ENCODE measurements at regions not wholly inside any gene's neighbourhood (a gene's known extent, or its start where the extent isn't known, plus 50 kb on each side); places are given as distances from the start of the nearest gene placed in this dataset.

- H3K4me3 ChIP-seq (ENCODE audit: extremely low read depth, insufficient read depth, low read length, poor library complexity, severe bottlenecking), result no peak overlapping the region
- WGBS, 2 experiments (ENCODE audit: insufficient coverage in 2 of 2), result 94% methylated on average over 8 of the region's 8 CpGs
- H3K4me1 ChIP-seq (ENCODE audit: control insufficient read depth, insufficient read depth, low read length, poor library complexity, severe bottlenecking), result peaks cover 20% of the 10 kb centered on the region
- no peak overlapping the region for H3K27ac ChIP-seq (ENCODE audit: low read depth, low read length, severe bottlenecking)
- H3K9me3 ChIP-seq (ENCODE audit: control insufficient read depth, low read length), result no peaks in the 10 kb centered on the region
- no peaks in the 10 kb centered on the region for H3K36me3 ChIP-seq (ENCODE audit: control insufficient read depth, insufficient read depth, low read length)
Measured at GRCh38 chr6:44634321-44634720, 246.8 kb downstream of the CDC5L start.

DNA sequence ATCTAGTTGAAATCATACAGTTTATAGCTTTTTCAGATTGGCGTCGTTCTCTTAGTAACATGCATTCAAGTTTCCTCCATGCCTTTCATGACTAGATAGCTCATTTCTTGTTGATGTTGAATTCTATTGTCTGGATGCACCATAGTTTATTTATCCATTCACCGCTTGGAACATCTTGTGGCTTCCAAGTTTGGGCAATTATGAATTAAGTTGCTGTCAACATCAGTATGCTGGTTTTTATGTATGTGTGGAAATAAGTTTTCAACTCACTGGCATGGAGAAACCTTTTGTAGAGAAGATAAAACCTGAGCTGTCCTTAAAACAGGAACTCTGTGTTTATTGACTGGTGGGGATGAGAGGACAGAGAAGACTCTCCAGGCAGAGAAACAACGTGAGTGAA lies 248.0 kb downstream of the CDC5L start:
- whole genome bisulfite sequencing, 2 experiments (ENCODE audit: insufficient coverage in 2 of 2), result 100% methylated on average over 1 to 4 of the region's 4 CpGs
- no peaks in the 10 kb centered on the region for H3K36me3 ChIP-seq (ENCODE audit: control insufficient read depth, insufficient read depth, low read length)
- peaks cover 16% of the 10 kb centered on the region for H3K4me1 ChIP-seq (ENCODE audit: control insufficient read depth, insufficient read depth, low read length, poor library complexity, severe bottlenecking)
- no peak overlapping the region for H3K4me3 ChIP-seq (ENCODE audit: extremely low read depth, insufficient read depth, low read length, poor library complexity, severe bottlenecking)
- H3K9me3 ChIP-seq (ENCODE audit: control insufficient read depth, low read length), result no peaks in the 10 kb centered on the region
- H3K27ac ChIP-seq (ENCODE audit: low read depth, low read length, severe bottlenecking), result no peak overlapping the region

DNA sequence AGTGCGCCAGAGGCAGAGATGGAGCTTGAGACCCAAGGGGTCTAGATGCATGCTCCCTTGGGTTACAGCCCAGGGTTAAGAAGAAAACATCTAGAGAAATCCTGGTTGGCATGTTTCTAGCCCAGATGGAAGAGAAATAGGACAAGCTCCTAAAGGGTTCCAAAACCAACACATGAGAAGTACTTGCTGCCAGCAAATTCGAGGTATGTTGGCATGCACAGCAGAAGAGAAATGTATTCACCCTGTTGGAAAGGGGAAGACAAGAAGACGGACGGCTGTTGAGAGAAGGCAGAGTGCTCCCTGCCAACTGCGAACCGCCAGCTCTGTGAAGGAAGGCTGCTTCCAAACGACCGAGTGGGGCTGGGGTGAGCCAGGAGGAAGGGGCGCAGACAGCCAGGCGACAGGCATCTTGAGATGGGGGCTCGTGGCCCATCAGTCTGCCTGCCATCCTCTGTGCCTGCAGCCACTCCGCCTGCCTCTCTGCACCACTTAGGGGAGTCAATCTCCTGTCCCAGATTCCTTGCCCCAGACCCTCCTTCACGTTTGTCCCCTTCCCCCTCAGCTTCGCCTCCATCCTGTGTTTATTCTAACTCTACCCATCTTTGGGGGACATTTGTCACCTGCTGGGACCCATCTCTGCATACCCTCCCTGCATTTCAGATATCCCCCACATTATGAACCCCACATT lies 249.2 kb downstream of the CDC5L start:
- WGBS, 2 experiments (ENCODE audit: insufficient coverage in 2 of 2), result 86 to 89% methylated on average over 11 to 12 of the region's 14 CpGs
- no peaks in the 10 kb centered on the region for H3K9me3 ChIP-seq (ENCODE audit: control insufficient read depth, low read length)
- peaks cover 4% of the 10 kb centered on the region for H3K4me1 ChIP-seq (ENCODE audit: control insufficient read depth, insufficient read depth, low read length, poor library complexity, severe bottlenecking)
- no peaks in the 10 kb centered on the region for H3K36me3 ChIP-seq (ENCODE audit: control insufficient read depth, insufficient read depth, low read length)
- no peak overlapping the region for H3K4me3 ChIP-seq (ENCODE audit: extremely low read depth, insufficient read depth, low read length, poor library complexity, severe bottlenecking)
- no peak overlapping the region for H3K27ac ChIP-seq (ENCODE audit: low read depth, low read length, severe bottlenecking)

- Histone ChIP-seq H3K9me3 (ENCODE audit: control insufficient read depth, low read length) (no peaks in the 10 kb centered on the region), H3K4me3 (ENCODE audit: extremely low read depth, insufficient read depth, low read length, poor library complexity, severe bottlenecking) (no peak overlapping the region), H3K27ac (ENCODE audit: low read depth, low read length, severe bottlenecking) (no peak overlapping the region), H3K36me3 (ENCODE audit: control insufficient read depth, insufficient read depth, low read length) (no peaks in the 10 kb centered on the region), H3K4me1 (ENCODE audit: control insufficient read depth, insufficient read depth, low read length, poor library complexity, severe bottlenecking) (no peaks in the 10 kb centered on the region)
- WGBS, 2 experiments (ENCODE audit: insufficient coverage in 2 of 2), result 89 to 90% methylated on average over 7 to 8 of the region's 10 CpGs
Measured at GRCh38 chr6:44641344-44642031, 254.0 kb downstream of the CDC5L start.

GRCh38 chr6:44642349-44642748 lies 254.8 kb downstream of the CDC5L start:
- no peak overlapping the region for H3K27ac ChIP-seq (ENCODE audit: low read depth, low read length, severe bottlenecking)
- H3K4me3 ChIP-seq (ENCODE audit: extremely low read depth, insufficient read depth, low read length, poor library complexity, severe bottlenecking), result no peak overlapping the region
- no peaks in the 10 kb centered on the region for H3K4me1 ChIP-seq (ENCODE audit: control insufficient read depth, insufficient read depth, low read length, poor library complexity, severe bottlenecking)
- 86% methylated on average over 1 of the region's 1 CpG; no CpG with 5 or more reads in 1 of the 2 experiments for WGBS, 2 experiments (ENCODE audit: insufficient coverage in 2 of 2)
- no peaks in the 10 kb centered on the region for H3K36me3 ChIP-seq (ENCODE audit: control insufficient read depth, insufficient read depth, low read length)
- H3K9me3 ChIP-seq (ENCODE audit: control insufficient read depth, low read length), result no peaks in the 10 kb centered on the region

DNA sequence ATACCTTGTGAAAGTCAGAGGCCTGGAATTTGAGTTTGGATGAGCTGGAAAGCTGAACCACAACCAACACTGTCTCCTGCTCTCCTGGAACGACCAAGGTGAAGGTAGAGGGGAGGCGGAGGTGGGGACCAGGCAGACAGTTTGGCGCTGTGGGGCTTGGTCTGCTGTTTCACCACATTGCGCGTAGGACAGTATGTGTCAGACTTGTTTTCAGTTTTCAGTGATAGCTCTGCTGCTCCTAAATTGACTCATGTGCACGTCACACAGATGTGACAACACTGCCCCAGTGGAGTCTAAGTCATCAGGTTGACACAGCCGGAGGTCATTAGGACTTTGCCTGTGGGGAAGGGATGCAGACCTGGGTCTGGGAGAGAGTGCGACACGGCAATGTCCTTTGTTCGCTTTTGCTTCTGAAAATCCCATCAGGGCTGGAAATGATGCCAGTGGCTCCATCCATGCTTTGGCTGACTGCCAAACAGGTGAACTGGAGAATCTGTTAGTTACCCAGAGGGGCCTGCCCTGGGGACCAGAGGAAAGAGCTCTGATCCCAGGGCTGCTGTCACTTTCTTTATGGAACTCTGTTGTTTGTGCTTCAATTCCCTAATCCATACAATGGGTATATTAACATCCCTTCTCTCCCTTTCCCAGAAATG lies 255.5 kb downstream of the CDC5L start:
- Histone ChIP-seq H3K9me3 (ENCODE audit: control insufficient read depth, low read length) (no peaks in the 10 kb centered on the region), H3K36me3 (ENCODE audit: control insufficient read depth, insufficient read depth, low read length) (no peaks in the 10 kb centered on the region), H3K4me1 (ENCODE audit: control insufficient read depth, insufficient read depth, low read length, poor library complexity, severe bottlenecking) (no peaks in the 10 kb centered on the region), H3K27ac (ENCODE audit: low read depth, low read length, severe bottlenecking) (no peak overlapping the region), H3K4me3 (ENCODE audit: extremely low read depth, insufficient read depth, low read length, poor library complexity, severe bottlenecking) (no peak overlapping the region)
- WGBS, 2 experiments (ENCODE audit: insufficient coverage in 2 of 2), result 93% methylated on average over 9 to 10 of the region's 10 CpGs

DNA sequence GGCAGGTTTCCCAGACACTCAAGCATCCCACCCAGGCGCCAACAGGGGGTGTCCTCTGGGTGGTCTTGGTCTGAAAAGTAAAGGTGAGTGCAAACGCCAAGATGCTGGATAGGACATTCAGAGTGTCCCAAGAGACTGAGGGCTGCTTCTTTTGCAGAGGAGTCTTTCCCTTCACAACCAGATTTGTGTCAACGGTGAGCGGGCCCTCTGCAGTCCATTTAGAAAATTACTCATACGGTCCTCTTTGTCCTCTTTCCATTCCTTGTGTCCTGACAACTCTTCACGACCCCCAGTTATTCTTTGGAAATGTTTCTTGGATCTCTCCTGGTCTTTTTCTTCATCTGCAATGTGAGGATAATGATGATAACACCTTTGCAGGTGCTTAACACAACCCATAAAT lies 257.8 kb downstream of the CDC5L start:
- H3K27ac ChIP-seq (ENCODE audit: low read depth, low read length, severe bottlenecking), result no peak overlapping the region
- H3K9me3 ChIP-seq (ENCODE audit: control insufficient read depth, low read length), result no peaks in the 10 kb centered on the region
- H3K4me3 ChIP-seq (ENCODE audit: extremely low read depth, insufficient read depth, low read length, poor library complexity, severe bottlenecking), result no peak overlapping the region
- no peaks in the 10 kb centered on the region for H3K4me1 ChIP-seq (ENCODE audit: control insufficient read depth, insufficient read depth, low read length, poor library complexity, severe bottlenecking)
- 73 to 87% methylated on average over 4 of the region's 6 CpGs for WGBS, 2 experiments (ENCODE audit: insufficient coverage in 2 of 2)
- no peaks in the 10 kb centered on the region for H3K36me3 ChIP-seq (ENCODE audit: control insufficient read depth, insufficient read depth, low read length)

GRCh38 chr6:44646355-44646754 lies 258.8 kb downstream of the CDC5L start:
- H3K9me3 ChIP-seq (ENCODE audit: control insufficient read depth, low read length), result no peaks in the 10 kb centered on the region
- 78 to 94% methylated on average over 2 to 5 of the region's 5 CpGs for WGBS, 2 experiments (ENCODE audit: insufficient coverage in 2 of 2)
- no peak overlapping the region for H3K4me3 ChIP-seq (ENCODE audit: extremely low read depth, insufficient read depth, low read length, poor library complexity, severe bottlenecking)
- peaks cover 8% of the 10 kb centered on the region for H3K4me1 ChIP-seq (ENCODE audit: control insufficient read depth, insufficient read depth, low read length, poor library complexity, severe bottlenecking)
- H3K27ac ChIP-seq (ENCODE audit: low read depth, low read length, severe bottlenecking), result no peak overlapping the region
- H3K36me3 ChIP-seq (ENCODE audit: control insufficient read depth, insufficient read depth, low read length), result no peaks in the 10 kb centered on the region

- Histone ChIP-seq H3K4me3 (ENCODE audit: extremely low read depth, insufficient read depth, low read length, poor library complexity, severe bottlenecking) (no peak overlapping the region), H3K36me3 (ENCODE audit: control insufficient read depth, insufficient read depth, low read length) (no peaks in the 10 kb centered on the region), H3K4me1 (ENCODE audit: control insufficient read depth, insufficient read depth, low read length, poor library complexity, severe bottlenecking) (peaks cover 31% of the 10 kb centered on the region), H3K9me3 (ENCODE audit: control insufficient read depth, low read length) (no peaks in the 10 kb centered on the region), H3K27ac (ENCODE audit: low read depth, low read length, severe bottlenecking) (no peak overlapping the region)
- 90 to 100% methylated on average over 4 of the region's 4 CpGs for WGBS, 2 experiments (ENCODE audit: insufficient coverage in 2 of 2)
Measured at GRCh38 chr6:44649365-44650025, 262.0 kb downstream of the CDC5L start.

GRCh38 chr6:44650495-44650894 lies 263.0 kb downstream of the CDC5L start:
- Histone ChIP-seq H3K4me1 (ENCODE audit: control insufficient read depth, insufficient read depth, low read length, poor library complexity, severe bottlenecking) (peaks cover 35% of the 10 kb centered on the region), H3K36me3 (ENCODE audit: control insufficient read depth, insufficient read depth, low read length) (no peaks in the 10 kb centered on the region), H3K27ac (ENCODE audit: low read depth, low read length, severe bottlenecking) (no peak overlapping the region), H3K9me3 (ENCODE audit: control insufficient read depth, low read length) (no peaks in the 10 kb centered on the region), H3K4me3 (ENCODE audit: extremely low read depth, insufficient read depth, low read length, poor library complexity, severe bottlenecking) (no peak overlapping the region)
- WGBS, 2 experiments (ENCODE audit: insufficient coverage in 2 of 2), result 75 to 77% methylated on average over 4 of the region's 6 CpGs
